HPDE6-E6E7 (cell line): ENCODE measurements at regions not wholly inside any gene's neighbourhood (a gene's known extent, or its start where the extent isn't known, plus 50 kb on each side); places are given as distances from the start of the nearest gene placed in this dataset.
A peak's percentile ranks its signal among the peaks of the same experiment; 100 is the strongest.
"Not testable (repeated sequence)": the region's sequence is repeated elsewhere in the genome, so short reads cannot be mapped to it uniquely, and the experiment has no call there.

Source experiments
- DNase-seq: peaks from one replicate; pipeline ENCODE4 v3.0.0; 2011; ENCODE audit warnings: missing footprints; ENCODE audit errors: extremely low spot score

- DNase-seq, result no peak
Observed at GRCh38 chr18:57881818-57882413, 78.8 kb upstream of the ATP8B1 start.

GRCh38 chr18:57879924-57880323 lies 76.8 kb upstream of the ATP8B1 start:
- not testable (repeated sequence) for DNase-seq

GRCh38 chr18:57869221-57869620 lies 66.1 kb upstream of the ATP8B1 start:
- no peak for DNase-seq

- DNase-seq, result no peak
Observed at GRCh38 chr18:57866355-57866754, 63.2 kb upstream of the ATP8B1 start.

- DNase-seq, result peak; percentile 19
Observed at GRCh38 chr18:57864615-57865121, 61.6 kb upstream of the ATP8B1 start.

- DNase-seq, result no peak
Observed at GRCh38 chr18:57863706-57864105, 60.6 kb upstream of the ATP8B1 start.

- no peak for DNase-seq
Observed at GRCh38 chr18:57859314-57859713, 56.2 kb upstream of the ATP8B1 start.

GRCh38 chr18:57856557-57857280 lies 53.6 kb upstream of the ATP8B1 start:
- DNase-seq, result no peak

GRCh38 chr18:57856128-57856527 lies 53.0 kb upstream of the ATP8B1 start:
- no peak for DNase-seq

- DNase-seq, result no peak
Observed at GRCh38 chr18:57855551-57855950, 52.4 kb upstream of the ATP8B1 start.

GRCh38 chr18:57854726-57855125 lies 51.6 kb upstream of the ATP8B1 start:
- no peak for DNase-seq

GRCh38 chr18:57853864-57854263 lies 50.7 kb upstream of the ATP8B1 start:
- DNase-seq, result no peak

- no peak for DNase-seq
Observed at GRCh38 chr18:57853133-57853532, 50.0 kb upstream of the ATP8B1 start.
